ENCODE measurements at regions not wholly inside any gene's neighbourhood (a gene's known extent, or its start where the extent isn't known, plus 50 kb on each side); places are given as distances from the start of the nearest gene placed in this dataset.

DNA sequence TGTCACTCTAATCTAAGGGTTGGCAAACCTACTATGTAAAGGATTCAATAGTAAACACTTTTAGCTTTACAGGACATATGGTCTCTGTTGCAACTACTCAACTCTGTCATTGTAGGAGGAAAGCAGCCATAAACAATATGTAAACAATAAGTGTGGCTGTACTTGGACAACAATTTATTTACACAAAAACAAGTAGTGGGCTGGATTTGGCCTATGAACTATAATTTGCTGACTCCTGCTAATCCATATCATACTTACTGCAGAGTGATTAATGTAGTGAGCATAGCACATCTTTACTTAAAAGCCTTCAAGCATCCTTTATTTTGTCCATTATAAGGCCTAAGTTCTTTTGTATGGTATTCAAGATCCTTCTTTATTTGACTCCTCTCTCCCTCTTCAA, 441.9 kb downstream of the ZIC1 start:
- H3K4me3 ChIP-seq (ENCODE audit: low read depth in 1 of 5, low read length in 5 of 5): no peak overlapping the region
- no peaks in the 10 kb centered on the region for H3K9me3 ChIP-seq (ENCODE audit: control insufficient read depth in 5 of 5, low read length in 5 of 5)
- H3K27me3 ChIP-seq (ENCODE audit: control insufficient read depth in 5 of 5, insufficient read depth in 4 of 5, low read length in 5 of 5): no peaks in the 10 kb centered on the region
- H3K36me3 ChIP-seq (ENCODE audit: control insufficient read depth in 5 of 5, insufficient read depth in 5 of 5, low read length in 5 of 5): no peaks in the 10 kb centered on the region
- no peak overlapping the region for H3K27ac ChIP-seq (ENCODE audit: low read depth, low read length)
- H3K9ac ChIP-seq (ENCODE audit: low read length in 5 of 5): no peak overlapping the region
- no peaks in the 10 kb centered on the region for H3K4me1 ChIP-seq (ENCODE audit: control insufficient read depth in 5 of 5, insufficient read depth in 5 of 5, low read length in 5 of 5)

DNA sequence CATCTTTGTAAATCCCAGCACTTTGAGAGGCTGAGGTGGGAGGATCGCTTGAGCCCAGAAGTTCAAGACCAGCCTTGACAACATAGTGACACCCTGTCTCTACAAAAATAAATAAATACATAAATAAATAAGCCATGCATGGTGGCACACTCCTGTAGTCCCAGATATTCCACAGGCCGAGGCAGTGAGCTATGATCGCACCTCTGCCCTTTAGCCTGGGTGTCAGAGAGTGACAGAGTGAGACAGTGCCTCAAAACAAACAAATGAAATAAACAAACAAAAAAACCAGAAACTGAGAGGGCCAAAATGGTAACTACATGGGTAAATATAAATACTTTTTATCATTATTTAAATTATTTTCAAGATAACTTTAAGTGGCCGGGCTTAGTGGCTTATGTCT, 445.4 kb downstream of the ZIC1 start:
- H3K4me1 ChIP-seq (ENCODE audit: control insufficient read depth in 5 of 5, insufficient read depth in 5 of 5, low read length in 5 of 5): no peaks in the 10 kb centered on the region
- no peaks in the 10 kb centered on the region for H3K27me3 ChIP-seq (ENCODE audit: control insufficient read depth in 5 of 5, insufficient read depth in 4 of 5, low read length in 5 of 5)
- H3K9ac ChIP-seq (ENCODE audit: low read length in 5 of 5): no peak overlapping the region
- H3K4me3 ChIP-seq (ENCODE audit: low read depth in 1 of 5, low read length in 5 of 5): no peak overlapping the region
- H3K9me3 ChIP-seq (ENCODE audit: control insufficient read depth in 5 of 5, low read length in 5 of 5): no peaks in the 10 kb centered on the region
- no peaks in the 10 kb centered on the region for H3K36me3 ChIP-seq (ENCODE audit: control insufficient read depth in 5 of 5, insufficient read depth in 5 of 5, low read length in 5 of 5)
- no peak overlapping the region for H3K27ac ChIP-seq (ENCODE audit: low read depth, low read length)

DNA sequence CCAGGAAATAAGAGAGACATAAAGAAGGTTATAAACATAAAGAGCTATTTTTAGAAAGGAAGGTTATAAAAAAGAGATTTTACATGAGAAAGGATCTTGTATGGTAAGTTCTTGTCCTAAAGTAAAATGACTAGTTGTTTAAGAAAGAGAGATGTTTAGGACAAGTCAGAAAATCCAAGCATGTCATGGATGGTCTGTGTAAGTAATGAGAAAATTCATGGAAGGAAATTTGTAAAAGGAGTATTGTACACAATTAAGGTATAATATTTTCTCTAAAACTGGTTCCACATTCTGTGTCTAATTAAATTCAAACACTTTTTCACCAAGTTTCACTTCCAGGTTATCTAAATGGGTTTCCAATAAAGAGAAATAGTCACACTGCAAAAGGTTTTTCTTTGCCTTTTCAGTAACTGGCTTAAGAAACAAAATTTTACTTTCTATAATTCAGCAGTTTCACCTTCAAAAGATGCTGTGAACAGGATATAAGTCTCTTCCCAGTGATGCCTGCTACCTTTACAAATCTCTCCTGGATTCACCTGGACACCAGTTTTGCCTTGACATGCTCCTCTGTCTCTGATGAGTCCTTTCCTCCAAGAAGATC, 455.7 kb downstream of the ZIC1 start:
- no peak overlapping the region for H3K9ac ChIP-seq (ENCODE audit: low read length in 5 of 5)
- peaks cover 3 to 35% (median 30%) of the 10 kb centered on the region in 5 donors for H3K9me3 ChIP-seq (ENCODE audit: control insufficient read depth in 5 of 5, low read length in 5 of 5)
- H3K4me1 ChIP-seq (ENCODE audit: control insufficient read depth in 5 of 5, insufficient read depth in 5 of 5, low read length in 5 of 5): no peaks in the 10 kb centered on the region
- H3K36me3 ChIP-seq (ENCODE audit: control insufficient read depth in 5 of 5, insufficient read depth in 5 of 5, low read length in 5 of 5): no peaks in the 10 kb centered on the region
- H3K4me3 ChIP-seq (ENCODE audit: low read depth in 1 of 5, low read length in 5 of 5): peak overlapping the region in 1 of 5 donors; percentile 1
- no peak overlapping the region for H3K27ac ChIP-seq (ENCODE audit: low read depth, low read length)
- H3K27me3 ChIP-seq (ENCODE audit: control insufficient read depth in 5 of 5, insufficient read depth in 4 of 5, low read length in 5 of 5): no peaks in the 10 kb centered on the region

DNA sequence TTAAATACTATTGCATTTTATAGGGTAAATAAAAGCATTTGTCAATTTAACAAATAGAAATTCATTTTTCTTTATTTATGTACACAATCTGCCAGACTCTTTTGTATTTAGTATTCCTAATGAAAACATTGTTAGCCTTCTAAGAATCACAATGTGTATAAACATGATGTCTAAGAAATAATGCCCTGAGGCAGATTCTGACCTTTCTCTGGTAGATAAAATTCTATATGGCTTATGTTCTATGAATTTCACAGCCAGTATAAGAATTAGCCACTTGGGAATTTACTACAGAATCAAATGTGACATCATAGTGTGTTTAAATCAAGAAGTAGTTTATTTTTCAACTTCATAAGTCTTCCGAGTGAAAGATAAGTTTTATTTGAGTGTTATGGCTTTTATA, 457.4 kb downstream of the ZIC1 start:
- no peaks in the 10 kb centered on the region for H3K4me1 ChIP-seq (ENCODE audit: control insufficient read depth in 5 of 5, insufficient read depth in 5 of 5, low read length in 5 of 5)
- H3K9ac ChIP-seq (ENCODE audit: low read length in 5 of 5): no peak overlapping the region
- no peak overlapping the region for H3K4me3 ChIP-seq (ENCODE audit: low read depth in 1 of 5, low read length in 5 of 5)
- H3K9me3 ChIP-seq (ENCODE audit: control insufficient read depth in 5 of 5, low read length in 5 of 5): peaks cover 3 to 35% (median 30%) of the 10 kb centered on the region in 5 donors
- no peaks in the 10 kb centered on the region for H3K36me3 ChIP-seq (ENCODE audit: control insufficient read depth in 5 of 5, insufficient read depth in 5 of 5, low read length in 5 of 5)
- no peaks in the 10 kb centered on the region for H3K27me3 ChIP-seq (ENCODE audit: control insufficient read depth in 5 of 5, insufficient read depth in 4 of 5, low read length in 5 of 5)
- H3K27ac ChIP-seq (ENCODE audit: low read depth, low read length): no peak overlapping the region

DNA sequence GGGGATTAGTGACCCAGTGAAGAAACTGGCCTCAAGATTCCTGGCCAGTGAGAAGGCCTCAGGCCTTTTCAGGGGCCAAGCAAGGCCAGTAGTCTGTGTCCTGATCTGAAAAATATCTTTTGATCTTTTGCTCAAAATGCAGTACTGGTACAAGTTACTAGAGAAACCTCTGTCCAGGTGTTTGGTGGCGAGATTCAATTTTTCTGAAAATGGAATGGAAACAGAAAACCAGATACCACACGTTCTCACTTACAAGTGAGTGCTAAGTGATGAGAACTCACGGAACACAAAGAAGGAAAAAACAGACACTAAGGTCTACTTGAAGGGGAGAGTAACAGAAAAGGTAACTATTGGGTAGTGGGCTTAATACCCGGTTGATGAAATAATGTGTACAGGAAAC, 463.4 kb downstream of the ZIC1 start:
- Histone ChIP-seq H3K9ac (ENCODE audit: low read length in 5 of 5) (no peak overlapping the region), H3K36me3 (ENCODE audit: control insufficient read depth in 5 of 5, insufficient read depth in 5 of 5, low read length in 5 of 5) (no peaks in the 10 kb centered on the region), H3K9me3 (ENCODE audit: control insufficient read depth in 5 of 5, low read length in 5 of 5) (peaks cover 0 to 6% (median 3%) of the 10 kb centered on the region in 5 donors), H3K4me1 (ENCODE audit: control insufficient read depth in 5 of 5, insufficient read depth in 5 of 5, low read length in 5 of 5) (no peaks in the 10 kb centered on the region), H3K27me3 (ENCODE audit: control insufficient read depth in 5 of 5, insufficient read depth in 4 of 5, low read length in 5 of 5) (no peaks in the 10 kb centered on the region), H3K27ac (ENCODE audit: low read depth, low read length) (no peak overlapping the region), H3K4me3 (ENCODE audit: low read depth in 1 of 5, low read length in 5 of 5) (no peak overlapping the region)

DNA sequence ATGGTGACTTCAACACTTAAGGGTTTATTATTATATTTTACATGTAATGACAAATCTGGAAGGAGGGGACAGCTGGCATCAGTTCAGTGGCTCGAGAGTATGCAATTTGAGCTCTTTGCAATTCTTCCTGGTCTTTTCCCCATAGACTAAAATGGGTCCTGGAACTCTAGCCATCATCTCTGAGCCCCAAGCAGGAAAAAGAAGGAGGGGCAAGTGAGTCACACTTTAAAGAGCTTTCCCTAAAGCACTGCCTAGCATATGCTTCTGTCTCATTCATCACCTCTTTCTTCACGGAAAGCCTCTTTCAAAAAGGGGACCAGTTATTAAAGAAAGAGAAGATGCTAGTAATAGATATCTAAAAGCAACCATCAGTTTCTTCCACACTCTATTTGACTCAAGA, 466.3 kb downstream of the ZIC1 start:
- H3K36me3 ChIP-seq (ENCODE audit: control insufficient read depth in 5 of 5, insufficient read depth in 5 of 5, low read length in 5 of 5): no peaks in the 10 kb centered on the region
- H3K9me3 ChIP-seq (ENCODE audit: control insufficient read depth in 5 of 5, low read length in 5 of 5): peaks cover 0 to 21% (median 7%) of the 10 kb centered on the region in 5 donors
- H3K4me3 ChIP-seq (ENCODE audit: low read depth in 1 of 5, low read length in 5 of 5): no peak overlapping the region
- H3K27me3 ChIP-seq (ENCODE audit: control insufficient read depth in 5 of 5, insufficient read depth in 4 of 5, low read length in 5 of 5): no peaks in the 10 kb centered on the region
- no peaks in the 10 kb centered on the region for H3K4me1 ChIP-seq (ENCODE audit: control insufficient read depth in 5 of 5, insufficient read depth in 5 of 5, low read length in 5 of 5)
- no peak overlapping the region for H3K27ac ChIP-seq (ENCODE audit: low read depth, low read length)
- H3K9ac ChIP-seq (ENCODE audit: low read length in 5 of 5): no peak overlapping the region

DNA sequence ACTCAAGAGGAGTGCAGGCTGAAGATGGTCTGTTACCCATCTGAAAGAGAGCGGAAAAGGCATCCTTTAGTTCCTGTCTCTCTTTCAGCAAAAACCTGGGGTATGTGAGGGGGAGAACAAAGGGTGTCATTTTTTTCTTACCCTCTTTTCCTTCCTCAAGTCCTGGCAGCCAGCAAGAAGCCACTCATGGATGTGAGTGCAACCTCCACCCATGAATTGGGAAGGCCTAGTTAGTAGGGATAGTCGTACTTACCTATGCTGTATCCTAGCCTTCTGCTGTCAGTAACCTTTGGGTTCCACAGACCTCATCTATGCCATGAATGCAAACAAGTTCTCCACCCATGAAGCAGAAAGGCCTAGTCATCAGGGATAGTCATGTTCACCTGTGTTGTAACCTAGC, 472.8 kb downstream of the ZIC1 start:
- no peak overlapping the region for H3K27ac ChIP-seq (ENCODE audit: low read depth, low read length)
- no peaks in the 10 kb centered on the region for H3K4me1 ChIP-seq (ENCODE audit: control insufficient read depth in 5 of 5, insufficient read depth in 5 of 5, low read length in 5 of 5)
- H3K9ac ChIP-seq (ENCODE audit: low read length in 5 of 5): no peak overlapping the region
- H3K9me3 ChIP-seq (ENCODE audit: control insufficient read depth in 5 of 5, low read length in 5 of 5): peaks cover 17 to 51% (median 37%) of the 10 kb centered on the region in 5 donors
- no peaks in the 10 kb centered on the region for H3K36me3 ChIP-seq (ENCODE audit: control insufficient read depth in 5 of 5, insufficient read depth in 5 of 5, low read length in 5 of 5)
- H3K27me3 ChIP-seq (ENCODE audit: control insufficient read depth in 5 of 5, insufficient read depth in 4 of 5, low read length in 5 of 5): no peaks in the 10 kb centered on the region
- H3K4me3 ChIP-seq (ENCODE audit: low read depth in 1 of 5, low read length in 5 of 5): peak overlapping the region in 1 of 5 donors; percentile 35

- Histone ChIP-seq H3K4me1 (ENCODE audit: control insufficient read depth in 5 of 5, insufficient read depth in 5 of 5, low read length in 5 of 5) (no peaks in the 10 kb centered on the region), H3K9me3 (ENCODE audit: control insufficient read depth in 5 of 5, low read length in 5 of 5) (peaks cover 13 to 22% (median 18%) of the 10 kb centered on the region in 5 donors), H3K36me3 (ENCODE audit: control insufficient read depth in 5 of 5, insufficient read depth in 5 of 5, low read length in 5 of 5) (no peaks in the 10 kb centered on the region), H3K27me3 (ENCODE audit: control insufficient read depth in 5 of 5, insufficient read depth in 4 of 5, low read length in 5 of 5) (no peaks in the 10 kb centered on the region), H3K4me3 (ENCODE audit: low read depth in 1 of 5, low read length in 5 of 5) (no peak overlapping the region), H3K9ac (ENCODE audit: low read length in 5 of 5) (no peak overlapping the region), H3K27ac (ENCODE audit: low read depth, low read length) (no peak overlapping the region)
Observed at GRCh38 chr3:147886879-147887278, 477.7 kb downstream of the ZIC1 start.

DNA sequence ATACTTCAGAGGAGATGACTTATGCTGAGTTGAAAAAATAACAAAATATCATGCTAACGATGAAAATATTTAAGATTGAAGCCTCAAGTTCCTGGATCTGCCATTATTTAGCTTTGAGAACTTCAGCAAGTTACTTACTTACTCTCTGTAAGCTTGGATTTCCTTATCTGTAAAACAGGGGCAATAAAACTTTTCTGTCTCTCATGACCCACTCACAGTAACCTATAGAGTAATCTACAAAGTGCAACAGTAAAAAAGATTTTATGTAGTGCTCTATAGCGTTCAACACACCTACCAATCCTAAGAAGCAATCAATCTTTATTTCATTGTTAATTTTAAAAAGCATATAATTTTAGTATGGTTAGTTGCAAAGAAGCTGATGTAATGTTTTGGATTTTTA, 478.6 kb downstream of the ZIC1 start:
- Histone ChIP-seq H3K36me3 (ENCODE audit: control insufficient read depth in 5 of 5, insufficient read depth in 5 of 5, low read length in 5 of 5) (no peaks in the 10 kb centered on the region), H3K9me3 (ENCODE audit: control insufficient read depth in 5 of 5, low read length in 5 of 5) (peaks cover 5 to 13% (median 12%) of the 10 kb centered on the region in 5 donors), H3K9ac (ENCODE audit: low read length in 5 of 5) (no peak overlapping the region), H3K27me3 (ENCODE audit: control insufficient read depth in 5 of 5, insufficient read depth in 4 of 5, low read length in 5 of 5) (no peaks in the 10 kb centered on the region), H3K4me1 (ENCODE audit: control insufficient read depth in 5 of 5, insufficient read depth in 5 of 5, low read length in 5 of 5) (no peaks in the 10 kb centered on the region), H3K27ac (ENCODE audit: low read depth, low read length) (no peak overlapping the region), H3K4me3 (ENCODE audit: low read depth in 1 of 5, low read length in 5 of 5) (no peak overlapping the region)

DNA sequence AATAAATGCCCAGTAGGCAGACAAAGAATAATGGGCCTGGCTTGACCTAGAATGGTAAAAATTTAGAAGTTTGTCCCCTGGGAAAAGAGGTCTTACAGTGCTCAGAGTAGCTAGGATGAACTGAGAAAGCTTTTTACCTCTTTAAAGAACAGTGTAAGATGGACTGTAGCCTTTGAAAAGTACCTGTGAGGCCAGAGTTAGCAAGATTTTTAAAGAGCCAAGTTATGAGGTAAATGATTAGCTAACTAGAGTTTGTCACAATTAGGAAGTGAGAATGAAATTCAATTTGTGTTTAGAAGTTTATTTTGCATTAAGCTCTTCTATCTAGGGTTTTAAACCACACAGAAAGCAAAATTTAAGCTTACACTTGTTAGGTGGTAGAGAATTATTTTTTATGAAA, 480.9 kb downstream of the ZIC1 start:
- Histone ChIP-seq H3K4me1 (ENCODE audit: control insufficient read depth in 5 of 5, insufficient read depth in 5 of 5, low read length in 5 of 5) (no peaks in the 10 kb centered on the region), H3K9ac (ENCODE audit: low read length in 5 of 5) (no peak overlapping the region), H3K9me3 (ENCODE audit: control insufficient read depth in 5 of 5, low read length in 5 of 5) (no peaks in the 10 kb centered on the region), H3K27ac (ENCODE audit: low read depth, low read length) (no peak overlapping the region), H3K4me3 (ENCODE audit: low read depth in 1 of 5, low read length in 5 of 5) (no peak overlapping the region), H3K36me3 (ENCODE audit: control insufficient read depth in 5 of 5, insufficient read depth in 5 of 5, low read length in 5 of 5) (no peaks in the 10 kb centered on the region), H3K27me3 (ENCODE audit: control insufficient read depth in 5 of 5, insufficient read depth in 4 of 5, low read length in 5 of 5) (no peaks in the 10 kb centered on the region)

DNA sequence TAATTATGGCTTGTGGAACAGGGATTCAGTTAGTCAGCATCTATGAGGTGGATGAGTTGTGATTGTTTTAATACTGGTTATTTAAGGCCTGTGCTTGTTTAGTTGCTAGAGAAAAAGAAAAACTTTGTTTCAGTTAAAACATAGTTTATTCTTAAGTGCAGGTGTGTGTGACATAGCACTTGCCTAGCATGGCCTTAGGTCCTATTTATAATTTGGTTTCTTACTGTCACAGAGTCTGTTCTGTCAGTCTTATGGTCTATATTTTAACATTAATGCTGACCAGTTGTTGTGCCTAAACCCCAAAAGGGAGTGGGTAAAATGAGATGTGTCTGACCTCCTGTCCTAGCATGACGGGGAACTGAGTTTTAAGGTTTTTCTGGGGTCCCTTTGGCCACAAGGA, 486.3 kb downstream of the ZIC1 start:
- Histone ChIP-seq H3K4me3 (ENCODE audit: low read depth in 1 of 5, low read length in 5 of 5) (no peak overlapping the region), H3K9ac (ENCODE audit: low read length in 5 of 5) (no peak overlapping the region), H3K9me3 (ENCODE audit: control insufficient read depth in 5 of 5, low read length in 5 of 5) (no peaks in the 10 kb centered on the region), H3K27ac (ENCODE audit: low read depth, low read length) (no peak overlapping the region), H3K4me1 (ENCODE audit: control insufficient read depth in 5 of 5, insufficient read depth in 5 of 5, low read length in 5 of 5) (no peaks in the 10 kb centered on the region), H3K27me3 (ENCODE audit: control insufficient read depth in 5 of 5, insufficient read depth in 4 of 5, low read length in 5 of 5) (no peaks in the 10 kb centered on the region), H3K36me3 (ENCODE audit: control insufficient read depth in 5 of 5, insufficient read depth in 5 of 5, low read length in 5 of 5) (no peaks in the 10 kb centered on the region)
